Smooth muscle cell (in vitro differentiated cells): ENCODE measurements at regions not wholly inside any gene's neighbourhood (a gene's known extent, or its start where the extent isn't known, plus 50 kb on each side); places are given as distances from the start of the nearest gene placed in this dataset.
"Not testable (repeated sequence)": the region's sequence is repeated elsewhere in the genome, so short reads cannot be mapped to it uniquely, and the experiment has no call there.

Experiments
- DNase-seq: peaks from one replicate; lab custom pipeline; 2025; ENCODE audit not compliant: unreplicated experiment; lab: John Stamatoyannopoulos, UW
- H2AFZ ChIP-seq: fragments of 200-600 bp; sonication (generic); 2 replicates; pipeline ENCODE4 v1.6.0; 2016; ENCODE audit warnings: antibody characterized with exemption, low read depth, mild to moderate bottlenecking
- H3F3A ChIP-seq: fragments of 200-600 bp; sonication (generic); 2 replicates; pipeline ENCODE4 v1.6.0; 2017; ENCODE audit warnings: antibody characterized with exemption, low read depth
- H3K27ac ChIP-seq: fragments of 200-600 bp; sonication (generic); 2 replicates; pipeline ENCODE4 v1.5.1; 2016; ENCODE audit warnings: low read depth, mild to moderate bottlenecking
- H3K27me3 ChIP-seq: fragments of 200-600 bp; sonication (generic); 2 replicates; pipeline ENCODE4 v1.6.1; 2016; ENCODE audit warnings: low read depth, mild to moderate bottlenecking
- H3K36me3 ChIP-seq: fragments of 200-600 bp; sonication (generic); 2 replicates; pipeline ENCODE4 v1.5.1; 2016; ENCODE audit warnings: low read depth
- H3K4me1 ChIP-seq: fragments of 200-600 bp; sonication (generic); 2 replicates; pipeline ENCODE4 v1.5.1; 2016; ENCODE audit warnings: low read depth
- H3K4me2 ChIP-seq: fragments of 200-600 bp; sonication (generic); 2 replicates; pipeline ENCODE4 v1.6.0; 2016; ENCODE audit warnings: mild to moderate bottlenecking
- H3K4me3 ChIP-seq: fragments of 200-600 bp; sonication (generic); 2 replicates; pipeline ENCODE4 v1.5.1; 2016; ENCODE audit warnings: mild to moderate bottlenecking
- H3K79me2 ChIP-seq: fragments of 200-600 bp; sonication (generic); 2 replicates; pipeline ENCODE4 v1.6.0; 2016; ENCODE audit warnings: low read depth, mild to moderate bottlenecking
- H3K9ac ChIP-seq: fragments of 200-600 bp; sonication (generic); 2 replicates; pipeline ENCODE4 v1.6.0; 2016; ENCODE audit warnings: low read depth
- H3K9me3 ChIP-seq: fragments of 200-600 bp; sonication (generic); replicated peaks from 2 replicates; pipeline ENCODE4 v1.5.1; 2016; ENCODE audit warnings: low read depth
- H4K20me1 ChIP-seq: fragments of 200-600 bp; sonication (generic); 2 replicates; pipeline ENCODE4 v1.6.0; 2016; ENCODE audit warnings: low read depth
- WGBS: methylation state at CpG from one replicate; pipeline ENCODE4 v1.1.7; 2016; ENCODE audit warnings: low lambda C conversion rate; 5-methylcytosine and 5-hydroxymethylcytosine counted together
- TF ChIP-seq, protein P1 (sequence below): fragments of 200-600 bp; sonication (generic); IDR thresholded peaks from 2 replicates; pipeline ENCODE4 v1.5.1; 2017; ENCODE audit warnings: borderline replicate concordance, mild to moderate bottlenecking, antibody characterized with exemption; ENCODE audit not compliant: insufficient read depth, poor library complexity, severe bottlenecking

DNA sequence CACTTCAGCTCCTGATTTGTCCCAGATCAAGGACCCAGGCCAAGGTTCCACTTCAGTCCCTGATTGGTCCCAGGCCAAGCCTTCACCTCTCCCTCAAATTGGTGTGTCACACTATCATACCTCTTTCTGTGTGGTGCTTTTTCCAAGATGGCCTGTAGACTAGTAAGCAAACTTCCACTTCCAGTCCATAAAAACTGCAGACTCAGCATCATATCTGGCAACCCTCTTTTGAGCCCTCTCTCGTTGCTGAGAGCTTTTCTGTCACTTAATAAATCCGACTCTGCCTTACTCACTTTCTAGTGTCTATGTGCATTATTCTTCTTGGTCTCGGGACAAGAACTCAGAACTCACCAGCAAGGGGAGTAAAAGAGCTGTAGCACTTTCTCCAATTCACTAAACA is 1395.1 kb downstream of the LRFN5 start:
- peaks cover 13% of the 10 kb centered on the region for H3K9me3 ChIP-seq
- no peak overlapping the region for H3K4me3 ChIP-seq
- 68% methylated on average over 3 of the region's 3 CpGs for WGBS
- TF ChIP-seq, protein P1, sequence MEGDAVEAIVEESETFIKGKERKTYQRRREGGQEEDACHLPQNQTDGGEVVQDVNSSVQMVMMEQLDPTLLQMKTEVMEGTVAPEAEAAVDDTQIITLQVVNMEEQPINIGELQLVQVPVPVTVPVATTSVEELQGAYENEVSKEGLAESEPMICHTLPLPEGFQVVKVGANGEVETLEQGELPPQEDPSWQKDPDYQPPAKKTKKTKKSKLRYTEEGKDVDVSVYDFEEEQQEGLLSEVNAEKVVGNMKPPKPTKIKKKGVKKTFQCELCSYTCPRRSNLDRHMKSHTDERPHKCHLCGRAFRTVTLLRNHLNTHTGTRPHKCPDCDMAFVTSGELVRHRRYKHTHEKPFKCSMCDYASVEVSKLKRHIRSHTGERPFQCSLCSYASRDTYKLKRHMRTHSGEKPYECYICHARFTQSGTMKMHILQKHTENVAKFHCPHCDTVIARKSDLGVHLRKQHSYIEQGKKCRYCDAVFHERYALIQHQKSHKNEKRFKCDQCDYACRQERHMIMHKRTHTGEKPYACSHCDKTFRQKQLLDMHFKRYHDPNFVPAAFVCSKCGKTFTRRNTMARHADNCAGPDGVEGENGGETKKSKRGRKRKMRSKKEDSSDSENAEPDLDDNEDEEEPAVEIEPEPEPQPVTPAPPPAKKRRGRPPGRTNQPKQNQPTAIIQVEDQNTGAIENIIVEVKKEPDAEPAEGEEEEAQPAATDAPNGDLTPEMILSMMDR, result no peak
- no peaks in the 10 kb centered on the region for H3F3A ChIP-seq
- H3K4me1 ChIP-seq, result no peaks in the 10 kb centered on the region
- no peak overlapping the region for H2AFZ ChIP-seq
- H3K4me2 ChIP-seq, result no peak overlapping the region
- no peaks in the 10 kb centered on the region for H4K20me1 ChIP-seq
- no peak for DNase-seq
- H3K27me3 ChIP-seq, result no peaks in the 10 kb centered on the region
- no peak overlapping the region for H3K9ac ChIP-seq
- no peak overlapping the region for H3K27ac ChIP-seq
- H3K79me2 ChIP-seq, result no peaks in the 10 kb centered on the region
- no peaks in the 10 kb centered on the region for H3K36me3 ChIP-seq

DNA sequence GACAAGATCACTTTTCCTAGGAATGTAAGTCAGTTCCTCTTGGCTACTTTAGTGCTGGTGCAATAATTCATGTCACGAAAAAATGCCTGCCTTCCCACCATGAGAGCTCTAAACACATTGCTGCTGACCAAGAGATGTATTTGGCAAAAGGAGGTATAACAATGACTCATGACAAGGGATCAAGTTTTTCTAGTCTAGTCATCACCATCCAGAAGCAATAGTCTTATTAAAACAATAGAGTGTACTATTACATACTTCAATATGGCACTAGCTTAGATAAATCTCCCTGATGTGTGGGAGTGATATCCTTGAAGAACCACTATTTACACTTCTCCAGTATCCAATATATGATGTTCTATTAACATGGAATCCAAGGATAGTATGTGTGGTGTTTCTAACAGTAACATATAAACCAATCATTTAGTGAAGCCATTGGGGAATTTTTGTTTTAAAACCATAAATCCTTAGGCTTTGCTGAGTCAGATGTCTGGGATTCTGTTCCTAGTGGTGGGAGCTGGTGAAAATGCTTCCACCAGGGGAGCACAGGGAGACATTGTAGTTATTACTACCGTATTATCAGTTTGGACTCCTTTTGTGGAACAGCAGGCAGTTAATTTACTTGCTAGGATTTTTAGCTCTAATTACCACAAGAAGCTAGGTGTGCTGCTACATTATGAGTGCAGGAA is 1387.5 kb downstream of the LRFN5 start:
- H3K36me3 ChIP-seq, result no peaks in the 10 kb centered on the region
- H3K4me2 ChIP-seq, result peak overlapping the region; percentile 15
- DNase-seq, result no peak
- peaks cover 4% of the 10 kb centered on the region for H3F3A ChIP-seq
- peak overlapping the region; percentile 71 for H3K27ac ChIP-seq
- H3K4me1 ChIP-seq, result no peaks in the 10 kb centered on the region
- no peaks in the 10 kb centered on the region for H4K20me1 ChIP-seq
- no peaks in the 10 kb centered on the region for H3K9me3 ChIP-seq
- no peaks in the 10 kb centered on the region for H3K27me3 ChIP-seq
- H3K79me2 ChIP-seq, result no peaks in the 10 kb centered on the region
- TF ChIP-seq, protein P1, result no peak
- no peak overlapping the region for H3K9ac ChIP-seq
- peak overlapping the region; percentile 73 for H2AFZ ChIP-seq
- H3K4me3 ChIP-seq, result no peak overlapping the region
- 40% methylated on average over 2 of the region's 2 CpGs for WGBS

- H3F3A ChIP-seq, result peaks cover 4% of the 10 kb centered on the region
- no peak overlapping the region for H3K9ac ChIP-seq
- H3K79me2 ChIP-seq, result no peaks in the 10 kb centered on the region
- H3K27me3 ChIP-seq, result no peaks in the 10 kb centered on the region
- no peaks in the 10 kb centered on the region for H3K9me3 ChIP-seq
- H4K20me1 ChIP-seq, result no peaks in the 10 kb centered on the region
- no peaks in the 10 kb centered on the region for H3K36me3 ChIP-seq
- H3K27ac ChIP-seq, result no peak overlapping the region
- no peaks in the 10 kb centered on the region for H3K4me1 ChIP-seq
- H2AFZ ChIP-seq, result no peak overlapping the region
- TF ChIP-seq, protein P1, result no peak
- 85% methylated on average over 1 of the region's 1 CpG for WGBS
- DNase-seq, result no peak
- H3K4me2 ChIP-seq, result no peak overlapping the region
- H3K4me3 ChIP-seq, result no peak overlapping the region
Observed at GRCh38 chr14:42992930-42993329, 1386.3 kb downstream of the LRFN5 start.

DNA sequence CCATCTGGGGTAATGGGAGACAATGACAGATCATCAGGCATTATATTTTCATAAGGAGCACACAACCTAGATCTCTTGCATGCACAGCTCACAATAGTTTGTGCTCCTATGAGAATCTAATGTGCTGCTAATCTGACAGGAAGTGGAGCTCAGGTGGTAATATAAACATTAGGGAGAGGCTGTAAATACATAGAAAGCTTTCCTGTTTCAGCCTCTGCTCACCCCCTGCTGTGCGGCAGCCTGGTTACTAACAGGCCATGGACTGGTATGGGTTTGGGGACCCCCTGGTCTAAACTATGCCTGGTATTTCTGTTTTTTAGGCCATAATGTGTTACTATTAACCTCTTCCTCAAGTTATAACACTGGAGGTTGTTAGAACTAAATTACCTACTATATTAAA is 1373.7 kb downstream of the LRFN5 start:
- no peak for DNase-seq
- Histone ChIP-seq H3K4me3 (no peak overlapping the region), H3K27me3 (no peaks in the 10 kb centered on the region), H4K20me1 (no peaks in the 10 kb centered on the region), H3F3A (no peaks in the 10 kb centered on the region), H3K9ac (no peak overlapping the region), H3K36me3 (no peaks in the 10 kb centered on the region), H3K4me2 (no peak overlapping the region), H2AFZ (no peak overlapping the region), H3K9me3 (no peaks in the 10 kb centered on the region), H3K79me2 (no peaks in the 10 kb centered on the region), H3K4me1 (no peaks in the 10 kb centered on the region), H3K27ac (no peak overlapping the region)
- TF ChIP-seq, protein P1, result no peak
- WGBS, result 95% methylated on average over 1 of the region's 1 CpG

DNA sequence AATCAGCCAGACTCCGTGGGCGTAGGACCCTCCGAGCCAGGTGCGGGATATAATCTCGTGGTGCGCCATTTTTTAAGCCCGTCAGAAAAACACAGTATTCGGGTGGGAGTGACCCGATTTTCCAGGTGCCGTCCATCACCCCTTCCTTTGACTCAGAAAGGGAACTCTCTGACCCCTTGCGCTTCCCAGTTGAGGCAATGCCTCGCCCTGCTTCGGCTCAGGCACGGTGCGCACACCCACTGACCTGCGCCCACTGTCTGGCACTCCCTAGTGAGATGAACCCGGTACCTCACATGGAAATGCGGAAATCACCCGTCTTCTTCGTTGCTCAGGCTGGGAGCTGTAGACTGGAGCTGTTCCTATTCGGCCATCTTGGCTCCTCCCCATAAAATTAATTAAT is 1366.5 kb downstream of the LRFN5 start:
- not testable (repeated sequence) for H3K27me3 ChIP-seq, H3K4me3 ChIP-seq, H3F3A ChIP-seq, H3K36me3 ChIP-seq, H2AFZ ChIP-seq, H3K4me1 ChIP-seq, H3K9ac ChIP-seq, H3K9me3 ChIP-seq, H3K4me2 ChIP-seq, H4K20me1 ChIP-seq, H3K79me2 ChIP-seq, DNase-seq, H3K27ac ChIP-seq
- 91% methylated on average over 16 of the region's 21 CpGs for WGBS
